Common myeloid progenitor, CD34-positive (primary cell): ENCODE measurements at regions not wholly inside any gene's neighbourhood (a gene's known extent, or its start where the extent isn't known, plus 50 kb on each side); places are given as distances from the start of the nearest gene placed in this dataset.

Source experiments
- CTCF ChIA-PET: fragments of 350-600 bp; sonication (Branson Sonifier 250); formaldehyde crosslinking; loops from one replicate; lab custom pipeline; 2021; ENCODE audit warnings: antibody characterized with exemption; lab: Charles Lee
- POLR2A ChIA-PET: fragments of 350-600 bp; sonication (Branson Sonifier 250); formaldehyde crosslinking; loops from one replicate; lab custom pipeline; 2021; ENCODE audit warnings: antibody characterized with exemption; lab: Charles Lee
- DNase-seq, 3 donors: peaks; one replicate each; pipeline versions ENCODE4 v3.0.0 to v3.0.0-alpha.2; 2013
- H3K27ac ChIP-seq, 2 experiments: 1 replicate in 1 of 2; 2 replicates in 1 of 2; pipeline ENCODE4 v1.7.0; 2013; ENCODE audit warnings: inconsistent platforms in 2 of 2, low read length in 2 of 2, mild to moderate bottlenecking in 2 of 2, low read depth in 1 of 2, moderate library complexity in 1 of 2; ENCODE audit not compliant: severe bottlenecking in 2 of 2, insufficient read depth in 1 of 2, poor library complexity in 1 of 2
- H3K27me3 ChIP-seq, 5 experiments: replicated peaks in 2 of 5; 1 replicate in 3 of 5; 2 replicates in 2 of 5; pipeline versions ENCODE4 v1.6.1 to v1.7.0; 2013; ENCODE audit warnings: low read length in 4 of 5, mild to moderate bottlenecking in 2 of 5, moderate library complexity in 2 of 5, inconsistent platforms in 1 of 5; ENCODE audit not compliant: insufficient read depth in 5 of 5, control insufficient read depth in 4 of 5
- H3K36me3 ChIP-seq, 4 experiments: 1 replicate in 2 of 4; 2 replicates in 2 of 4; pipeline versions ENCODE4 v1.6.1 to v1.7.0; 2013; ENCODE audit warnings: low read length in 3 of 4, control low read depth in 1 of 4, mild to moderate bottlenecking in 1 of 4; ENCODE audit not compliant: control insufficient read depth in 4 of 4, insufficient read depth in 4 of 4
- H3K4me1 ChIP-seq, 4 experiments: 1 replicate in 3 of 4; 2 replicates in 1 of 4; pipeline versions ENCODE4 v1.6.1 to v1.7.1; 2013; ENCODE audit warnings: low read length in 3 of 4, mild to moderate bottlenecking in 3 of 4, control low read depth in 1 of 4, inconsistent platforms in 1 of 4, moderate library complexity in 1 of 4; ENCODE audit not compliant: control insufficient read depth in 4 of 4, insufficient read depth in 4 of 4; ENCODE audit errors: control extremely low read depth in 1 of 4
- H3K4me3 ChIP-seq, 7 experiments: 1 replicate in 4 of 7; 2 replicates in 3 of 7; pipeline versions ENCODE4 v1.5.1 to v1.7.0; 2013; ENCODE audit warnings: mild to moderate bottlenecking in 7 of 7, low read length in 6 of 7, moderate library complexity in 6 of 7, inconsistent platforms in 2 of 7, low read depth in 2 of 7, control low read depth in 1 of 7; ENCODE audit not compliant: insufficient read depth in 4 of 7, control insufficient read depth in 1 of 7; ENCODE audit errors: extremely low read depth in 1 of 7
- H3K9me3 ChIP-seq, 5 experiments: 1 replicate in 4 of 5; 2 replicates in 1 of 5; pipeline versions ENCODE4 v1.6.1 to v1.7.1; 2013; ENCODE audit warnings: low read length in 4 of 5, mild to moderate bottlenecking in 2 of 5, inconsistent platforms in 1 of 5, low read depth in 1 of 5, moderate library complexity in 1 of 5; ENCODE audit not compliant: control insufficient read depth in 4 of 5, insufficient read depth in 2 of 5; ENCODE audit errors: control extremely low read depth in 1 of 5
- WGBS: methylation state at CpG from one replicate; pipeline ENCODE4 v1.1.5; 2013; ENCODE audit not compliant: insufficient coverage; 5-methylcytosine and 5-hydroxymethylcytosine counted together

DNA sequence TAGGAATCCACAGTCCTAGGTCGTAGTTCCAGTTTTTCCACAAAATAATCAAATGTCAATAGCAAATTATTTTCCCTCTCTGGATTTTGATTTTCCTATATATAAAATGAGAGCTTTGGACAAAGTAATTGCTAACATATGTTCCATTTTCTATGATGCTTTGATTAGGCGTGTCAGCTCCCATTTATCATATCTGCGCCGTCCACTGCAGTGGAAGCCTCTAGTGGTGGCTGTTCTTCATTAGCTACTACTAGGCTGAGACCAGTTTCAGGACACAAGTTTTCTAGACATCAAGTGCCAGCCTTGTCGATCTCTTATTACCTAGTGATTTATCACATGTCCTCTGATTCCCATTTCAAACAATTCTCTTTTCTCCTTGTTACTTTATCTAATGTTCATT, 271.5 kb downstream of the TUSC7 start:
- Histone ChIP-seq H3K36me3 (no peaks in the 10 kb centered on the region), H3K27me3 (peaks cover 0 to 3% (median 0%) of the 10 kb centered on the region in 5 experiments), H3K9me3 (no peaks in the 10 kb centered on the region), H3K4me3 (no peak overlapping the region), H3K4me1 (no peaks in the 10 kb centered on the region), H3K27ac (no peak overlapping the region)
- ChIA-PET POLR2A (no interaction called here), CTCF (no interaction called here)
- 95% methylated on average over 4 of the region's 5 CpGs for WGBS
- DNase-seq = no peak

DNA sequence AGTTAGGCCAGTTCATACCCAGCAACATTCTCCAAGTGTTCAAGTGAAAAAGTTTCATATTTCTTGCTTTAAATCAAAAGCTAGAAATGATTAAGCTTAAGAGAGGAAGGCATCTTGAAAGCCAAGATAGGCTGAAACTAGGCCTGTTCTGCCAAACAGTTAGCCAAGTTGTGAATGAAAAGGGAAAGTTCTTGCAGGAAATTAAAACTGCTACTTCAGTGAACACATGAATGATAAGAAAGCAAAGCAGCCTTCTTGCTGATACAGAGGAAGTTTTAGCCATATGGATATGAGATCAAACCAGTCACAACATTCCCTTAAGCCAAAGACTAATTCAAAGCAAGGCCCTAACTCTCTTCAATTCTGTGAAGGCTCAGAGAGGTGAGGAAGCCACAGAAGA, 274.7 kb downstream of the TUSC7 start:
- POLR2A ChIA-PET = no interaction called here

DNA sequence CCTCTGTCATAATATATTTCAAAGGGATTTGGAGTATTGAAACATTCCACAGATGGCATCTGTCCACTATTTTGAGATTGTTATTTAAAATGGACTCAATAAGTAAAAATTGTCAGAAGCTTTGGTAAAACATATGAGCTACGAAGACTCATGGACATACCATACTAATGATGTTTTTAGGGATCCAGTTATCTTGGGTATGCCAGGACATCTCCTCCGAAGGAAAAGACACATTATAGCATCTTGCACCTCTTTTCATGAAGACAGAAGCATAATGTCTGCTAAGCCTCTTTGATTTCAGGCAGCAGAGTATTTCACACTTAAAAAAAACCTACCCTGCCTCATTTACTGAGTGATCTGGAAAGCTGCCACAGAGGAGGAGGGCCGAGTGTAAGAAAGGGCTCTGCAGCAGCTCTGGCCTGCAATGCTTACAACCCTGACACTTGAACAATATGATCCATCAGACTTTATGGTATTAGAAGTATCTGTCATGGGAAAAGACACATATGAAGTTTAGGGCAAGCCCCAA, 284.8 kb downstream of the TUSC7 start:
- DNase-seq = no peak
- ChIA-PET CTCF (no interaction called here), POLR2A (no interaction called here)
- H3K36me3 ChIP-seq = no peaks in the 10 kb centered on the region
- 100% methylated on average over 2 of the region's 3 CpGs for WGBS
- no peaks in the 10 kb centered on the region for H3K27me3 ChIP-seq
- H3K4me3 ChIP-seq = no peak overlapping the region
- H3K9me3 ChIP-seq = no peaks in the 10 kb centered on the region
- no peaks in the 10 kb centered on the region for H3K4me1 ChIP-seq
- no peak overlapping the region for H3K27ac ChIP-seq

More for the DNA sequence above, 274.7 kb downstream of the TUSC7 start:
- Histone ChIP-seq H3K27me3 (peaks cover 0 to 3% (median 0%) of the 10 kb centered on the region in 5 experiments), H3K27ac (no peak overlapping the region), H3K36me3 (no peaks in the 10 kb centered on the region), H3K4me1 (no peaks in the 10 kb centered on the region), H3K9me3 (no peaks in the 10 kb centered on the region), H3K4me3 (no peak overlapping the region)
- DNase-seq = no peak
- CTCF ChIA-PET = no interaction called here

DNA sequence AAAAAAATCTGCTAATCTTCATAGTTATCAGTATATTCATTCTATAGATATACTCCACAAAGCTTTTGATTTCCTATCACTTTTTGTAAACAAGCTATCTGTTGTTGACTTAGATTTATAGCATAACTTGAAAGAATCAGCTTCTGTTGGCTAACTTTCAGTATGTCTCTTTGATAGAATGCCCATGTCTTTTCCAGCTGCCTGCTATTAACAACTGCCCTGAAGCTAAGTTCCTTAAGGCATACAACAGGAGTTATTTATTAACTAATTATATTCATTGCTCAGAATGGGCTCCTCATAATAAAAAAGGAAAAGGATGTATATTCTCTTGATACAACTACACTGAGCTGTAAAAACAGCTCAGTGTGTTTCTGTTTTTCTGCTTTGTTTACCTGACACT, 293.9 kb downstream of the TUSC7 start:
- H3K27me3 ChIP-seq = peaks cover 0 to 3% (median 0%) of the 10 kb centered on the region in 5 experiments
- H3K36me3 ChIP-seq = no peaks in the 10 kb centered on the region
- no peaks in the 10 kb centered on the region for H3K4me1 ChIP-seq
- ChIA-PET POLR2A (no interaction called here), CTCF (interaction anchor here (1.3 kb wide), 1 partner anchor 16 kb away, joined by 4 read pairs; no protein-coding TSS in a partner anchor)
- no peak overlapping the region for H3K4me3 ChIP-seq
- H3K9me3 ChIP-seq = no peaks in the 10 kb centered on the region
- H3K27ac ChIP-seq = no peak overlapping the region
- no peak for DNase-seq

DNA sequence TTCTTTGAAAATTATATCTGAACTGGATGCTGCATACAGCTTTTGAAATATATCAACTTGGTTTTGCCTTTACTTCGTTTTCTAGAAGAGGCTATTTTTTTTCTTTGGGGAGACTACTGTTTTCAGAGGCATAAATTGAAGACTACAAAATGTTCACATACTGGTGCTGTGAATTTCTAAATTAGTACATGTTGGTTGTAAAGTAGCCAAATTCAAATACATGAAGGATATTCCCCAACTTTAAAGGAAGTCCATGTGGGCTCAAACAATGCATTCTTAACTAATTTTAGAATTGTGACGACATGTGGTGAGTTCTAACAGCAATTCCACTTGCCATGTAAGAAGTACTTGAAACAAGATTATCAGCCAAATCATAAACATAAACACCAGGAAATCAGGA, 295.7 kb downstream of the TUSC7 start:
- ChIA-PET CTCF (no interaction called here), POLR2A (no interaction called here)
- 67% methylated on average over 1 of the region's 2 CpGs for WGBS
- no peak overlapping the region for H3K27ac ChIP-seq
- H3K27me3 ChIP-seq = peaks cover 0 to 3% (median 0%) of the 10 kb centered on the region in 5 experiments
- no peaks in the 10 kb centered on the region for H3K9me3 ChIP-seq
- no peaks in the 10 kb centered on the region for H3K4me1 ChIP-seq
- no peak for DNase-seq
- no peak overlapping the region for H3K4me3 ChIP-seq
- no peaks in the 10 kb centered on the region for H3K36me3 ChIP-seq

DNA sequence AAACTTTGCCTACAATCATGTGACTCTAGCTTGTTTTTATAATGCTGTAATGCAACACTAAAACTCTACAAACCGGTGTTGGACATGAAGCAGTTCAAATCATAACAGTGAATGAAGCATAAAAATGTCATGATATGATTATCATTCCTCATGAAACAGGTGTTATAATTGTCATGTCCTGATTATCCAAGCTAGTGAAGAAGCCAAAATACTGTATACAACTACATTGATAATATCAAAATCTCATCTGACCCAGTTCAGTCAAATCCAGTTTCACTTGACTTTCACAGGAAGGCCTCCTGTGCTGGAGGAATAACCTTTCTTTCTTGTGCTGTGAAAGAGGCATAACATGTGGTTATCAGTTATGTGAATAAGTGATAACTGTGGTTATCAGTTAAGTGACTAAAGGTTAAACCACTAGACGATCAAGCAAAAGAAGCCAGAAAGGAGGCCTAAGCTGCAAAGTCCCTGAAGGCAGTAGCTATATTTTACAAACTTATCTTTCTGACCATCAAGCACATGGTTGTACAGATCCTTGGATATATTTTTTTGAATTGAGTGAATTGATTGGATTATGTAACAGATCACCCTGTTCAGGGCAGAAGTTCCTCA, 296.4 kb downstream of the TUSC7 start:
- CTCF ChIA-PET = no interaction called here
- no CpG with 5 or more reads among the region's 2 CpGs for WGBS

DNA sequence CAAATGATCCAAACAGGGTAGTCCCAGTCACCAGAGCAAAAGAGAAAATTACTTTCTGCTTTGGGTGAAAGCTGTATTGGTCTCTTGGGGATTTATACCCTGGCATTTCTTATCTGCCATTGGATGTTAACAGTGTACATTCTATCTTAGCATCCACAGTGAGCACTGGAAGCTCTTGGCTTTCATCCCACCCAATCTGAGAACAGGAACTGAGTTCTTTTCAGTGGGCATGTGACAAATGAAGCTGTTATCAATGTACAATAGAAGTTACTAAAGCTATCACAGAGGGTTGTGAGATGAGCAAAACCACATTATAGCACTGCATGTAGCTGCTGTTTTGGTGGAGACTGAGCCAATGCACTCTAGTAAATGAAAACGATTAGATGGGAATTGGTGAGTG, 300.7 kb downstream of the TUSC7 start:
- Histone ChIP-seq H3K27me3 (peaks cover 0 to 10% (median 0%) of the 10 kb centered on the region in 5 experiments), H3K9me3 (no peaks in the 10 kb centered on the region), H3K27ac (no peak overlapping the region), H3K4me1 (peaks cover 0 to 4% (median 2%) of the 10 kb centered on the region in 4 experiments), H3K36me3 (no peaks in the 10 kb centered on the region), H3K4me3 (no peak overlapping the region)
- POLR2A ChIA-PET = no interaction called here
- DNase-seq = no peak
- WGBS = 57% methylated on average over 1 of the region's 1 CpG
- CTCF ChIA-PET = interaction anchor here (0.9 to 1.0 kb wide), 2 partner anchors 8 to 515 kb away, joined by 4 to 5 read pairs; no protein-coding TSS in a partner anchor

More for the DNA sequence above, 296.4 kb downstream of the TUSC7 start:
- Histone ChIP-seq H3K36me3 (no peaks in the 10 kb centered on the region), H3K9me3 (no peaks in the 10 kb centered on the region), H3K4me3 (no peak overlapping the region), H3K27ac (no peak overlapping the region), H3K27me3 (peaks cover 0 to 6% (median 0%) of the 10 kb centered on the region in 5 experiments), H3K4me1 (no peaks in the 10 kb centered on the region)
- DNase-seq = no peak
- POLR2A ChIA-PET = no interaction called here
